ENCODE measurements at regions not wholly inside any gene's neighbourhood (a gene's known extent, or its start where the extent isn't known, plus 50 kb on each side); places are given as distances from the start of the nearest gene placed in this dataset.
"Not testable (repeated sequence)": the region's sequence is repeated elsewhere in the genome, so short reads cannot be mapped to it uniquely, and the experiment has no call there.

GRCh38 chr4:116005037-116005805, 891.8 kb upstream of the NDST4 start:
- no peak for DNase-seq

- DNase-seq, result no peak
These were observed 887.9 kb upstream of the NDST4 start for GRCh38 chr4:116001291-116001690.

GRCh38 chr4:115986573-115986972, 873.2 kb upstream of the NDST4 start:
- no peak for DNase-seq

GRCh38 chr4:115975421-115976001, 862.1 kb upstream of the NDST4 start:
- DNase-seq, result not testable (repeated sequence)

GRCh38 chr4:115973768-115974167, 860.3 kb upstream of the NDST4 start:
- no peak for DNase-seq

- DNase-seq, result no peak
These were observed 859.5 kb upstream of the NDST4 start for GRCh38 chr4:115972967-115973366.

- DNase-seq, result no peak
These were observed 857.4 kb upstream of the NDST4 start for GRCh38 chr4:115970859-115971258.

- no peak for DNase-seq
These were observed 856.3 kb upstream of the NDST4 start for GRCh38 chr4:115969756-115970155.

GRCh38 chr4:115965588-115965987, 852.2 kb upstream of the NDST4 start:
- DNase-seq, result no peak

GRCh38 chr4:115956054-115956796, 842.8 kb upstream of the NDST4 start:
- DNase-seq, result not testable (repeated sequence)

- no peak for DNase-seq
These were observed 837.4 kb upstream of the NDST4 start for GRCh38 chr4:115950806-115951205.

GRCh38 chr4:115949974-115950743, 836.7 kb upstream of the NDST4 start:
- DNase-seq, result not testable (repeated sequence)

- no peak for DNase-seq
These were observed 831.6 kb upstream of the NDST4 start for GRCh38 chr4:115945026-115945425.

- DNase-seq, result no peak
These were observed 830.9 kb upstream of the NDST4 start for GRCh38 chr4:115944146-115944905.

- DNase-seq, result no peak
These were observed 825.5 kb upstream of the NDST4 start for GRCh38 chr4:115938764-115939443.

GRCh38 chr4:115929373-115929772, 816.0 kb upstream of the NDST4 start:
- DNase-seq, result no peak

- DNase-seq, result no peak
These were observed 814.0 kb upstream of the NDST4 start for GRCh38 chr4:115927382-115927781.

GRCh38 chr4:115923152-115923551, 809.7 kb upstream of the NDST4 start:
- DNase-seq, result no peak

- no peak for DNase-seq
These were observed 807.2 kb upstream of the NDST4 start for GRCh38 chr4:115920637-115921036.

GRCh38 chr4:115918149-115918548, 804.7 kb upstream of the NDST4 start:
- peak; percentile 45 for DNase-seq

GRCh38 chr4:115906428-115906827, 793.0 kb upstream of the NDST4 start:
- DNase-seq, result no peak

- no peak for DNase-seq
These were observed 770.4 kb upstream of the NDST4 start for GRCh38 chr4:115883847-115884246.
